H1 (cell line): ENCODE measurements at regions not wholly inside any gene's neighbourhood (a gene's known extent, or its start where the extent isn't known, plus 50 kb on each side); places are given as distances from the start of the nearest gene placed in this dataset.

ENCODE experiments used
- ATF3 ChIP-seq: IDR thresholded peaks from 2 replicates; pipeline ENCODE4 v1.6.1; 2011; ENCODE audit warnings: low read depth, mild to moderate bottlenecking, low read length; ENCODE audit not compliant: insufficient read depth
- EZH2 ChIP-seq: fragments of 200-600 bp; sonication (generic); IDR thresholded peaks from 2 replicates; pipeline ENCODE4 v1.7.1; 2012; ENCODE audit warnings: low read depth, mild to moderate bottlenecking, moderate library complexity, low read length, inconsistent platforms; ENCODE audit not compliant: severe bottlenecking

- TF ChIP-seq EZH2 (no peak), ATF3 (no peak)
Measured at GRCh38 chr12:87870061-87870460, 159.1 kb downstream of the C12orf50 start.
